GM12873 (cell line): ENCODE measurements at regions not wholly inside any gene's neighbourhood (a gene's known extent, or its start where the extent isn't known, plus 50 kb on each side); places are given as distances from the start of the nearest gene placed in this dataset.
A peak's percentile ranks its signal among the peaks of the same experiment; 100 is the strongest.

ENCODE experiments used
- CTCF ChIP-seq: IDR thresholded peaks from 2 replicates; pipeline ENCODE4 v1.5.1; 2012; ENCODE audit warnings: low read depth, mild to moderate bottlenecking, moderate library complexity, low read length, control low read depth; ENCODE audit not compliant: insufficient read depth; ENCODE audit errors: missing control alignments

GRCh38 chr12:126704609-126705008 lies 1562.4 kb upstream of the TMEM132C start:
- peak; percentile 34 for TF ChIP-seq CTCF

GRCh38 chr12:126706300-126706699 lies 1560.7 kb upstream of the TMEM132C start:
- no peak for TF ChIP-seq CTCF

- TF ChIP-seq CTCF = no peak
Measured at GRCh38 chr12:126708492-126708896, 1558.5 kb upstream of the TMEM132C start.

GRCh38 chr12:126718365-126718764 lies 1548.6 kb upstream of the TMEM132C start:
- TF ChIP-seq CTCF = no peak

- no peak for TF ChIP-seq CTCF
Measured at GRCh38 chr12:126719912-126720705, 1546.9 kb upstream of the TMEM132C start.

GRCh38 chr12:126726481-126727217 lies 1540.3 kb upstream of the TMEM132C start:
- TF ChIP-seq CTCF = no peak
